Prostate gland (tissue), 2 donors: ENCODE measurements at regions not wholly inside any gene's neighbourhood (a gene's known extent, or its start where the extent isn't known, plus 50 kb on each side); places are given as distances from the start of the nearest gene placed in this dataset.

Experiments
- CTCF ChIP-seq, 4 experiments: fragments of 200-600 bp in 2 of 4; fragments of 450-650 bp in 2 of 4; sonication (generic) in 2 of 4; IDR thresholded peaks; 1 replicate in 3 of 4; 2 replicates in 1 of 4; pipeline ENCODE4 v1.5.1; 2016 to 2019; ENCODE audit warnings: antibody characterized with exemption in 4 of 4, mild to moderate bottlenecking in 2 of 4, moderate library complexity in 2 of 4
- POLR2A ChIP-seq: fragments of 450-650 bp; IDR thresholded peaks from one replicate; pipeline ENCODE4 v1.6.1; 2016; ENCODE audit warnings: antibody characterized with exemption, mild to moderate bottlenecking
- POLR2AphosphoS5 ChIP-seq: sonication (generic); formaldehyde crosslinking; IDR thresholded peaks from one replicate; pipeline ENCODE4 v1.6.1; 2017; ENCODE audit warnings: antibody characterized with exemption

GRCh38 chr12:18981732-18982131 lies 147.8 kb upstream of the PLEKHA5 start:
- TF ChIP-seq POLR2A (no peak), POLR2AphosphoS5 (no peak), CTCF (IDR thresholded peaks at IDR 0.05) (no peak)
